ENCODE measurements at regions not wholly inside any gene's neighbourhood (a gene's known extent, or its start where the extent isn't known, plus 50 kb on each side); places are given as distances from the start of the nearest gene placed in this dataset.

DNA sequence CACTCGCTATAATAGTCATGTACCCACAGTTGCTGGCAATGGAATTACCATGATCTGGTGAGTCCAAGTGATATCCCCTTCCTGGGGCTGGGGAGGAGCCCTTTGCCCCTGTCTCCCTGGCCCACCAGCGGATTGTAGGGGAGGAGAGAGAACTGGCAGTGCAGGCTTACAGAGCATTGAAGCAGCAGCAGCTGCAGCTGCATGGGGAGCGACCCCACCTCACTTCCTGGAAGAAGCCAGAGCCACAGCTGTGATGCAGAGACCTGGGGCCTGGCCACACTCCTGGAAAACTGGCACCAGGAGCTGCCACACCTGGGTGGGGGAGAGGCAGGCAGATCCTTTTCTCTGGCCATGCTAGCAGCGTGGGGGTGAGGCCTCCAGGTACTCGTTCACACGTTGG, 300.1 kb upstream of the PROK2 start:
- Histone ChIP-seq H4K91ac (replicated peaks; ENCODE audit: insufficient read length, low read length) (no peak overlapping the region), H3K27me3 (replicated peaks in 1 of 4; ENCODE audit: control insufficient read depth in 3 of 4, extremely low read depth in 1 of 4, insufficient read depth in 3 of 4, low read length in 3 of 4) (no peaks in the 10 kb centered on the region), H3K79me2 (ENCODE audit: control insufficient read depth in 1 of 2, insufficient read depth in 2 of 2, low read length in 2 of 2) (no peaks in the 10 kb centered on the region), H2BK15ac (ENCODE audit: low read length) (no peak overlapping the region), H4K5ac (ENCODE audit: insufficient read length, low read depth, low read length) (no peak overlapping the region), H3K4me1 (replicated peaks in 1 of 4; ENCODE audit: control insufficient read depth in 3 of 4, insufficient read depth in 4 of 4, low read length in 3 of 4) (no peaks in the 10 kb centered on the region; a peak in 2 of 7 replicates), H3K4me2 (ENCODE audit: insufficient read depth in 1 of 2, low read depth in 2 of 2, low read length in 2 of 2) (no peak overlapping the region), H4K20me1 (replicated peaks in 1 of 2; ENCODE audit: control insufficient read depth in 1 of 2, insufficient read depth in 2 of 2, low read length in 2 of 2) (no peaks in the 10 kb centered on the region), H3K56ac (replicated peaks; ENCODE audit: insufficient read length, low read depth, low read length) (no peak overlapping the region), H3K14ac (ENCODE audit: insufficient read length) (no peak overlapping the region), H2BK20ac (ENCODE audit: low read length) (no peak overlapping the region), H2AFZ (ENCODE audit: low read length) (no peak overlapping the region), H3K9ac (replicated peaks in 1 of 4; ENCODE audit: extremely low read depth in 1 of 4, low read depth in 3 of 4, low read length in 3 of 4) (no peak overlapping the region), H3K23me2 (ENCODE audit: low read depth, low read length) (no peaks in the 10 kb centered on the region; the same call in 1 of the 2 replicates), H2BK12ac (ENCODE audit: low read depth, low read length) (no peak overlapping the region), H3K18ac (ENCODE audit: extremely low read depth, low read length) (no peak overlapping the region; the same call in 1 of the 2 replicates), H3K36me3 (ENCODE audit: control insufficient read depth in 2 of 4, insufficient read depth in 4 of 4, low read length in 3 of 4) (no peaks in the 10 kb centered on the region), H3K27ac (ENCODE audit: low read depth, low read length) (no peak overlapping the region), H3K9me3 (ENCODE audit: insufficient read depth in 2 of 2, low read depth in 1 of 2, low read length in 1 of 2) (no peaks in the 10 kb centered on the region), H3K79me1 (ENCODE audit: low read depth, low read length) (no peaks in the 10 kb centered on the region), H4K8ac (ENCODE audit: extremely low read depth, insufficient read depth, low read length) (no peak overlapping the region), H2BK120ac (replicated peaks; ENCODE audit: low read depth, low read length) (no peak overlapping the region), H2BK5ac (ENCODE audit: low read depth, low read length) (0 out of 2 replicates have a peak overlapping the region, but pooled peaks have one; percentile 9), H3K4me3 (ENCODE audit: extremely low read depth in 1 of 4, insufficient read depth in 2 of 4, low read depth in 3 of 4, low read length in 4 of 4) (no peak overlapping the region), H3K23ac (ENCODE audit: insufficient read length) (no peak overlapping the region), H3K4ac (replicated peaks; ENCODE audit: insufficient read length, low read depth, low read length) (no peak overlapping the region), H2AK5ac (ENCODE audit: low read depth, low read length) (no peak overlapping the region)
- FAIRE-seq (no peak), DNase-seq (ENCODE audit: low read depth in 1 of 2, low spot score in 2 of 2) (no peak)
- WGBS, 2 experiments (ENCODE audit: extremely low coverage in 1 of 2, insufficient coverage in 1 of 2, insufficient read length in 1 of 2, insufficient replicate concordance in 2 of 2, low coverage in 1 of 2, low lambda C conversion rate in 2 of 2, missing lambda C conversion rate in 1 of 2), result 91% methylated on average over 6 of the region's 6 CpGs; no CpG with 5 or more reads in 1 of the 2 experiments
- POLR2A ChIA-PET (ENCODE audit: partially characterized antibody), result no interaction called here
- CTCF ChIA-PET (ENCODE audit: partially characterized antibody), result no interaction called here
- no peak for TF ChIP-seq HDAC2 (IDR thresholded peaks at IDR 0.05; ENCODE audit: borderline replicate concordance in 1 of 2, low read depth in 2 of 2, low read length in 2 of 2)
- TF ChIP-seq TCF12 (IDR thresholded peaks at IDR 0.05; ENCODE audit: low read depth, low read length), result no peak
- TF ChIP-seq SRF (IDR thresholded peaks at IDR 0.05; ENCODE audit: low read depth, low read length), result no peak
- no peak for TF ChIP-seq TAF7 (optimal IDR thresholded peaks at IDR 0.05; ENCODE audit: borderline replicate concordance, low read depth, low read length)
- no peak for TF ChIP-seq KDM1A (IDR thresholded peaks at IDR 0.05; ENCODE audit: borderline replicate concordance, low read length)
- TF ChIP-seq EZH2 (IDR thresholded peaks at IDR 0.05; ENCODE audit: low read depth, low read length, severe bottlenecking), result no peak
- no peak for TF ChIP-seq TAF1 (IDR thresholded peaks at IDR 0.05; ENCODE audit: low read depth, low read length)
- TF ChIP-seq BACH1 (IDR thresholded peaks at IDR 0.05; ENCODE audit: low read length), result no peak

Measured in H1 (cell line).